ENCODE measurements at regions not wholly inside any gene's neighbourhood (a gene's known extent, or its start where the extent isn't known, plus 50 kb on each side); places are given as distances from the start of the nearest gene placed in this dataset.

DNA sequence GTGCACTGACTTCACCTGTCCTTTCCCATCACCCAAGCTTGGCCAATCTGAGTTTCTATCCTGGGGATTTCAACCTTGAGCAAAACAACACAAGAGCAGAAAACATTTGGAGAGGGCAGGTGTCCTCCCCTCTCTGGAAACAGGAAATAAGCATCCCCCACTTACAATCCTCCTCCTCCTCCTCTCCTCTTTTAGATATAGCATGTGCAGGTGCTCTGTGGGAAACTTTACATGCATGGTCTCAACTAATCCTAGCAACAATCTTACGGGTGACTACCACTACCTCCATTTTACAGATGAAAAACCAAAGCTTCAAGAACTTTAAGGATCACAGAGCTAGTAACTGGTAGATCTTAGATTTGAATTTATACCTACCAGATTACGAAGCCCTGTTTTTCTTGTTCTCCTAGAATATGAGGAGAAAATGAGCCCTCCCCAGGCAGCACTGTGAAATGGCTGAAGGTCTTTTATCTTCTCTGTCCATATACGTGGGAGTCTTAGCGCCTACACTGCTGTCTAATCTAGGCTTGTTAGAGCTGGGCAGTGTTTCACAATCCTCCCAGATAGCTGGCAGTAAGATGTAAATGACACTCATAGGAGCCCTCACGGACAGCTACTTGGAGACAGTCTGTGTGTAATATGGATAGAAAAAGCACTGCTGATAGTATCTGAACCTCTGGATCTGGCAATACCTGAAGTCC is 301.2 kb upstream of the PROK2 start:
- no peak for TF ChIP-seq CTCF (IDR thresholded peaks at IDR 0.05; ENCODE audit: low read length)
- TF ChIP-seq EZH2 (optimal IDR thresholded peaks at IDR 0.05; ENCODE audit: low read depth, low read length): no peak
